T-helper 17 cell (primary cell): ENCODE measurements at regions not wholly inside any gene's neighbourhood (a gene's known extent, or its start where the extent isn't known, plus 50 kb on each side); places are given as distances from the start of the nearest gene placed in this dataset.
A peak's percentile ranks its signal among the peaks of the same experiment; 100 is the strongest.

Experiments
- ATAC-seq: fragments of 150-1000 bp; cut with Tn5 transposase; 2 replicates; pipeline ENCODE4 v1.10.0; 2021; ENCODE audit warnings: mild to moderate bottlenecking, moderate library complexity
- DNase-seq, 3 donors: peaks; one replicate each; pipeline versions ENCODE4 v3.0.0 to v3.0.0-alpha.2; 2020 to 2021
- H3K9me3 ChIP-seq: one replicate; pipeline ENCODE4 v1.7.0; 2013; ENCODE audit warnings: low read length, mild to moderate bottlenecking; ENCODE audit not compliant: control insufficient read depth, poor library complexity, severe bottlenecking
- H3K27ac Mint-ChIP-seq: one replicate; pipeline ENCODE4 v1.8.0; 2022; ENCODE audit warnings: mild to moderate bottlenecking, moderate library complexity, mixed read lengths
- H3K27me3 Mint-ChIP-seq: one replicate; pipeline ENCODE4 v1.8.0; 2022; ENCODE audit warnings: mixed read lengths
- H3K36me3 Mint-ChIP-seq: one replicate; pipeline ENCODE4 v1.8.0; 2022; ENCODE audit warnings: low read depth, mixed read lengths
- H3K4me1 Mint-ChIP-seq: one replicate; pipeline ENCODE4 v1.8.0; 2022; ENCODE audit warnings: mild to moderate bottlenecking, mixed read lengths
- H3K4me3 Mint-ChIP-seq: one replicate; pipeline ENCODE4 v1.8.0; 2022; ENCODE audit warnings: mild to moderate bottlenecking, moderate library complexity, mixed read lengths

- H3K36me3 Mint-ChIP-seq, result no peaks in the 10 kb centered on the region
- H3K4me3 Mint-ChIP-seq, result no peak overlapping the region
- no peaks in the 10 kb centered on the region for H3K9me3 ChIP-seq
- no peak overlapping the region for H3K27ac Mint-ChIP-seq
- DNase-seq (no peak), ATAC-seq (no peak)
- no peaks in the 10 kb centered on the region for H3K4me1 Mint-ChIP-seq
- no peaks in the 10 kb centered on the region for H3K27me3 Mint-ChIP-seq
Observed at GRCh38 chr18:14905350-14905749, 157.4 kb downstream of the ANKRD30B start.

DNA sequence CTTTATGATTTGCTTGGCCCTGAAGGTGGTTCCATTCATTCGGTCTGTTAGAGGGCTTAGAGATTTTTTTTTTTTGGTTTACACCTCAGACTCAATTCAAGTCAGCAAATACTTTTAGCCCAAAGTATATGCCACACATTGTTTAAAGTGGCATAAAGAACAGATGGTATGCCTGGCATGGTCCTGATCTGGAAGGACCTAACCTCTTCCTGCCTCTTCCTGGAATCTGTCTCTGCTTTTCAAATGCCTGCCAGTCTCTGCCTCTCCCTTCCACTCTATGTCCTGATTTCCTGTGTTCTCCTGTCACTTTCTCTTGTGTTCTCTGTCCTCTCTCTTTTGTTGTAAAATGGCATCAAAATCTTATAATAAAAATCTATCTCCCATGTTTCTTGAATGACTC is 158.0 kb downstream of the ANKRD30B start:
- Mint-ChIP-seq H3K4me1 (no peaks in the 10 kb centered on the region), H3K4me3 (no peak overlapping the region), H3K36me3 (no peaks in the 10 kb centered on the region), H3K27me3 (no peaks in the 10 kb centered on the region), H3K27ac (no peak overlapping the region)
- H3K9me3 ChIP-seq, result no peaks in the 10 kb centered on the region
- ATAC-seq, result no peak
- no peak for DNase-seq

- H3K27ac Mint-ChIP-seq, result no peak overlapping the region
- H3K4me1 Mint-ChIP-seq, result no peaks in the 10 kb centered on the region
- H3K9me3 ChIP-seq, result no peaks in the 10 kb centered on the region
- ATAC-seq (no peak), DNase-seq (no peak)
- H3K4me3 Mint-ChIP-seq, result no peak overlapping the region
- no peaks in the 10 kb centered on the region for H3K27me3 Mint-ChIP-seq
- no peaks in the 10 kb centered on the region for H3K36me3 Mint-ChIP-seq
Observed at GRCh38 chr18:14907420-14907819, 159.4 kb downstream of the ANKRD30B start.

- Mint-ChIP-seq H3K4me1 (no peaks in the 10 kb centered on the region), H3K36me3 (no peaks in the 10 kb centered on the region), H3K27ac (no peak overlapping the region), H3K27me3 (no peaks in the 10 kb centered on the region), H3K4me3 (no peak overlapping the region)
- no peak for ATAC-seq
- H3K9me3 ChIP-seq, result no peaks in the 10 kb centered on the region
- no peak for DNase-seq
Observed at GRCh38 chr18:14908541-14908940, 160.6 kb downstream of the ANKRD30B start.

DNA sequence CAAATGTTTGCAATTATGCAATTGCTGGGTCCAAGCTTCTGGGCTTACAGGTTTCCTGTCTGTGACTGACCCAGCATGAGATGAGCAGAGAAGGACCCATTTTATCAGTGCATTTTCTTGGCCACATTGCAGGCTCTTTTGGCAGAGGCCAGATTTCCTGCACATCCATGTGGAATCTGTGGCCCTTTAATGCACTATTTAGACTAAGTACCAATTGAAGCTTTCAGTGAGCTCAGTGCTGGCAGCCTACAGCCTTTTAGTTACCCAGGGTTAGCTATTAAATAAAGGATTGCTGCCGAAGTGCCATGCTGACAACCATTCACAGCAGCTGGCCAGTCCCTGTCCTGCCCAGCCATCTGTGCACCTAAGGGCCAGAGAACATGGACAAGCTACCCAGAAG is 165.0 kb downstream of the ANKRD30B start:
- Mint-ChIP-seq H3K36me3 (peaks cover 3% of the 10 kb centered on the region), H3K4me1 (no peaks in the 10 kb centered on the region), H3K27ac (no peak overlapping the region), H3K4me3 (no peak overlapping the region), H3K27me3 (peaks cover 4% of the 10 kb centered on the region)
- H3K9me3 ChIP-seq, result no peaks in the 10 kb centered on the region
- DNase-seq (no peak), ATAC-seq (no peak)

GRCh38 chr18:14914121-14914520 is 166.1 kb downstream of the ANKRD30B start:
- Mint-ChIP-seq H3K4me3 (no peak overlapping the region), H3K27ac (no peak overlapping the region), H3K27me3 (peaks cover 4% of the 10 kb centered on the region), H3K4me1 (no peaks in the 10 kb centered on the region), H3K36me3 (peaks cover 3% of the 10 kb centered on the region)
- no peak for DNase-seq
- H3K9me3 ChIP-seq, result no peaks in the 10 kb centered on the region
- no peak for ATAC-seq

GRCh38 chr18:14914771-14915170 is 166.8 kb downstream of the ANKRD30B start:
- H3K36me3 Mint-ChIP-seq, result peaks cover 3% of the 10 kb centered on the region
- H3K4me3 Mint-ChIP-seq, result no peak overlapping the region
- H3K4me1 Mint-ChIP-seq, result no peaks in the 10 kb centered on the region
- DNase-seq (no peak), ATAC-seq (no peak)
- no peaks in the 10 kb centered on the region for H3K9me3 ChIP-seq
- no peak overlapping the region for H3K27ac Mint-ChIP-seq
- H3K27me3 Mint-ChIP-seq, result peaks cover 4% of the 10 kb centered on the region

- H3K4me1 Mint-ChIP-seq, result no peaks in the 10 kb centered on the region
- no peak overlapping the region for H3K4me3 Mint-ChIP-seq
- no peaks in the 10 kb centered on the region for H3K9me3 ChIP-seq
- H3K36me3 Mint-ChIP-seq, result peaks cover 3% of the 10 kb centered on the region
- peaks cover 4% of the 10 kb centered on the region for H3K27me3 Mint-ChIP-seq
- peak overlapping the region; percentile 22 for H3K27ac Mint-ChIP-seq
- no peak for ATAC-seq
- no peak for DNase-seq
Observed at GRCh38 chr18:14916181-14916580, 168.2 kb downstream of the ANKRD30B start.

GRCh38 chr18:14916851-14917250 is 168.9 kb downstream of the ANKRD30B start:
- H3K27me3 Mint-ChIP-seq, result peaks cover 4% of the 10 kb centered on the region
- ATAC-seq, result no peak

DNA sequence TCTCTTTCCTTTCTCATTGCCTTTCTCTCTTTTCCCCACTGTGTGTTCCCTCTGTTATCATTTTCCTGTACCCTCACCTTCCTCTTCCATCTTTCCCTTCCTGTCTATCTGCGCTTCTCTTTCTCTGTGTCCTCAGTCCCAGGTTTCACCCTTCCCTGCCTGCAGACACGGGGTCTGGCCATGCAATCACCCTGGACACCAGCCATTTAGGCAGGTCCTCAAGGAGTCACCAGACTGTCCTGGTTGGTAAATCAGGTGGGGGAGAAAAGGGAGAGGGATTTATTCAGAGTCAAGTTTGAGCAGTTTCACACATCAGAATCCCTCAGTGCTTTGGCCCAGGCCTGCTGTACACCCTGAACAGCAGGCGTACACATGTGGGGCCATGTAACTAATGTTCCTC is 169.3 kb downstream of the ANKRD30B start:
- H3K9me3 ChIP-seq, result no peaks in the 10 kb centered on the region
- Mint-ChIP-seq H3K4me3 (no peak overlapping the region), H3K27me3 (peaks cover 4% of the 10 kb centered on the region), H3K36me3 (peaks cover 3% of the 10 kb centered on the region), H3K27ac (peak overlapping the region; percentile 0), H3K4me1 (no peaks in the 10 kb centered on the region)
- DNase-seq (no peak), ATAC-seq (no peak)

More at GRCh38 chr18:14916851-14917250, 168.9 kb downstream of the ANKRD30B start:
- no peaks in the 10 kb centered on the region for H3K9me3 ChIP-seq
- DNase-seq, result no peak
- no peaks in the 10 kb centered on the region for H3K4me1 Mint-ChIP-seq
- H3K27ac Mint-ChIP-seq, result no peak overlapping the region
- peaks cover 3% of the 10 kb centered on the region for H3K36me3 Mint-ChIP-seq
- H3K4me3 Mint-ChIP-seq, result no peak overlapping the region

- Mint-ChIP-seq H3K4me1 (no peaks in the 10 kb centered on the region), H3K27me3 (peaks cover 4% of the 10 kb centered on the region), H3K27ac (no peak overlapping the region), H3K36me3 (peaks cover 3% of the 10 kb centered on the region), H3K4me3 (no peak overlapping the region)
- DNase-seq, result no peak
- H3K9me3 ChIP-seq, result no peaks in the 10 kb centered on the region
- no peak for ATAC-seq
Observed at GRCh38 chr18:14919666-14920065, 171.7 kb downstream of the ANKRD30B start.

DNA sequence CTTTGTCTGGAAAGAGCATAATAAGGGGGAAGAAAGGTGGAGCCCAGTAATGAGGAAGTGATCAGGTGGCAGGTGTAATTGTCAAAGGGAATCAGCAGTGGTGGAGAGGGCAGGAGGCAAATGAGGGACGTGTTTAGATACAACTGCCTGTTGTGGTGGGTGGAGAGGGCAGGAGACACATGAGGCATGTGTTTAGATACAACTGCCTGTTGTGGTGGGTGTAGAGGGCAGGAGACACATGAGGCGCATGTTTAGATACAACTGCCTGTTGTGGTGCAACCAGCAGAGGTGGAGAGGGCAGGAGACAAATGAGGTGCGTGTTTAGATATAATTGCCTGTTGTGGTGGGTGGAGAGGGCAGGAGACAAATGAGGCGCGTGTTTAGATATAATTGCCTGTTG is 173.1 kb downstream of the ANKRD30B start:
- no peaks in the 10 kb centered on the region for H3K9me3 ChIP-seq
- Mint-ChIP-seq H3K27me3 (peaks cover 4% of the 10 kb centered on the region), H3K36me3 (peaks cover 3% of the 10 kb centered on the region), H3K4me1 (peaks cover 6% of the 10 kb centered on the region), H3K4me3 (no peak overlapping the region), H3K27ac (no peak overlapping the region)
- ATAC-seq (no peak), DNase-seq (no peak)

GRCh38 chr18:14921547-14921946 is 173.6 kb downstream of the ANKRD30B start:
- Mint-ChIP-seq H3K36me3 (peaks cover 3% of the 10 kb centered on the region), H3K27ac (no peak overlapping the region), H3K4me1 (peaks cover 6% of the 10 kb centered on the region), H3K4me3 (no peak overlapping the region), H3K27me3 (peaks cover 4% of the 10 kb centered on the region)
- ATAC-seq (no peak), DNase-seq (no peak)
- H3K9me3 ChIP-seq, result no peaks in the 10 kb centered on the region

GRCh38 chr18:14922031-14922430 is 174.1 kb downstream of the ANKRD30B start:
- H3K4me1 Mint-ChIP-seq, result peaks cover 6% of the 10 kb centered on the region
- ATAC-seq, result no peak
- no peaks in the 10 kb centered on the region for H3K9me3 ChIP-seq
- no peak overlapping the region for H3K27ac Mint-ChIP-seq
- no peak overlapping the region for H3K4me3 Mint-ChIP-seq
- no peak for DNase-seq
- H3K36me3 Mint-ChIP-seq, result peaks cover 3% of the 10 kb centered on the region
- H3K27me3 Mint-ChIP-seq, result peaks cover 4% of the 10 kb centered on the region
